ENCODE measurements at regions not wholly inside any gene's neighbourhood (a gene's known extent, or its start where the extent isn't known, plus 50 kb on each side); places are given as distances from the start of the nearest gene placed in this dataset.
"Not testable (repeated sequence)": the region's sequence is repeated elsewhere in the genome, so short reads cannot be mapped to it uniquely, and the experiment has no call there.

- intact Hi-C loops (cut with DNase I), result no loop called here
- no peaks in the 10 kb centered on the region for H3K4me1 ChIP-seq (ENCODE audit: insufficient read depth)
- H3K27ac ChIP-seq, result no peak overlapping the region
- H3K4me3 ChIP-seq, result no peak overlapping the region
- H3K36me3 ChIP-seq, result no peaks in the 10 kb centered on the region
- H3K27me3 ChIP-seq, result no peaks in the 10 kb centered on the region
- H3K9me3 ChIP-seq, result no peaks in the 10 kb centered on the region
- 71 to 83% (median 73%) methylated on average over 4 of the region's 4 CpGs for WGBS, 3 donors
- TF ChIP-seq EP300 (IDR thresholded peaks at IDR 0.05) (no peak), CTCF (IDR thresholded peaks at IDR 0.05) (no peak), POLR2A (IDR thresholded peaks at IDR 0.05) (no peak)
- DNase-seq, result no peak
Observed at GRCh38 chr2:120638450-120638849, 97.2 kb upstream of the GLI2 start.

GRCh38 chr2:120641366-120641771 is 94.3 kb upstream of the GLI2 start:
- no peaks in the 10 kb centered on the region for H3K27me3 ChIP-seq
- no peak for DNase-seq
- TF ChIP-seq POLR2A (IDR thresholded peaks at IDR 0.05) (no peak), CTCF (IDR thresholded peaks at IDR 0.05) (no peak), EP300 (IDR thresholded peaks at IDR 0.05) (no peak)
- H3K9me3 ChIP-seq, result no peaks in the 10 kb centered on the region
- intact Hi-C loops (cut with DNase I), result no loop called here
- H3K4me3 ChIP-seq, result no peak overlapping the region
- no peak overlapping the region for H3K27ac ChIP-seq
- no peaks in the 10 kb centered on the region for H3K36me3 ChIP-seq
- no peaks in the 10 kb centered on the region for H3K4me1 ChIP-seq (ENCODE audit: insufficient read depth)
- WGBS, 3 donors, result 54 to 64% (median 60%) methylated on average over 5 of the region's 5 CpGs

GRCh38 chr2:120642646-120643045 is 93.0 kb upstream of the GLI2 start:
- no peaks in the 10 kb centered on the region for H3K27me3 ChIP-seq
- WGBS, 3 donors, result 90 to 91% (median 90%) methylated on average over 4 of the region's 4 CpGs
- no peaks in the 10 kb centered on the region for H3K4me1 ChIP-seq (ENCODE audit: insufficient read depth)
- no peak for DNase-seq
- intact Hi-C loops (cut with DNase I), result no loop called here
- TF ChIP-seq CTCF (IDR thresholded peaks at IDR 0.05), result no peak
- no peak for TF ChIP-seq POLR2A (IDR thresholded peaks at IDR 0.05)
- TF ChIP-seq EP300 (IDR thresholded peaks at IDR 0.05), result no peak
- no peak overlapping the region for H3K4me3 ChIP-seq
- no peak overlapping the region for H3K27ac ChIP-seq
- no peaks in the 10 kb centered on the region for H3K9me3 ChIP-seq
- H3K36me3 ChIP-seq, result no peaks in the 10 kb centered on the region

- no peaks in the 10 kb centered on the region for H3K4me1 ChIP-seq (ENCODE audit: insufficient read depth)
- H3K9me3 ChIP-seq, result no peaks in the 10 kb centered on the region
- intact Hi-C loops (cut with DNase I), result no loop called here
- H3K27me3 ChIP-seq, result no peaks in the 10 kb centered on the region
- TF ChIP-seq EP300 (IDR thresholded peaks at IDR 0.05), result no peak
- no peak for TF ChIP-seq CTCF (IDR thresholded peaks at IDR 0.05)
- no peak for TF ChIP-seq POLR2A (IDR thresholded peaks at IDR 0.05)
- DNase-seq, result no peak
- no peak overlapping the region for H3K4me3 ChIP-seq
- no peaks in the 10 kb centered on the region for H3K36me3 ChIP-seq
- 81 to 89% (median 83%) methylated on average over 3 of the region's 3 CpGs for WGBS, 3 donors
- H3K27ac ChIP-seq, result no peak overlapping the region
Observed at GRCh38 chr2:120646994-120647393, 88.7 kb upstream of the GLI2 start.

GRCh38 chr2:120647487-120647886 is 88.2 kb upstream of the GLI2 start:
- TF ChIP-seq POLR2A (IDR thresholded peaks at IDR 0.05) (no peak), CTCF (IDR thresholded peaks at IDR 0.05) (no peak), EP300 (IDR thresholded peaks at IDR 0.05) (no peak)

GRCh38 chr2:120649381-120649780 is 86.3 kb upstream of the GLI2 start:
- H3K36me3 ChIP-seq; H3K9me3 ChIP-seq; intact Hi-C loops (cut with DNase I); H3K4me1 ChIP-seq (ENCODE audit: insufficient read depth); H3K4me3 ChIP-seq; DNase-seq; H3K27me3 ChIP-seq; H3K27ac ChIP-seq: not testable (repeated sequence)
- WGBS, 3 donors, result 86 to 92% (median 89%) methylated on average over 7 of the region's 7 CpGs

More at GRCh38 chr2:120647487-120647886, 88.2 kb upstream of the GLI2 start:
- no peaks in the 10 kb centered on the region for H3K9me3 ChIP-seq
- H3K36me3 ChIP-seq, result no peaks in the 10 kb centered on the region
- H3K4me3 ChIP-seq, result no peak overlapping the region
- no peak overlapping the region for H3K27ac ChIP-seq
- intact Hi-C loops (cut with DNase I), result no loop called here
- H3K27me3 ChIP-seq, result no peaks in the 10 kb centered on the region
- no peak for DNase-seq
- H3K4me1 ChIP-seq (ENCODE audit: insufficient read depth), result no peaks in the 10 kb centered on the region
- 66 to 70% (median 67%) methylated on average over 6 of the region's 6 CpGs for WGBS, 3 donors
